ENCODE measurements at regions not wholly inside any gene's neighbourhood (a gene's known extent, or its start where the extent isn't known, plus 50 kb on each side); places are given as distances from the start of the nearest gene placed in this dataset.

GRCh38 chr16:9679213-9679767 is 502.9 kb downstream of the GRIN2A start:
- no peak for DNase-seq (ENCODE audit: low read depth)

GRCh38 chr16:9680019-9680655 is 502.1 kb downstream of the GRIN2A start:
- DNase-seq (ENCODE audit: low read depth): no peak

GRCh38 chr16:9680968-9681367 is 501.3 kb downstream of the GRIN2A start:
- DNase-seq (ENCODE audit: low read depth): no peak

- DNase-seq (ENCODE audit: low read depth): no peak
These were observed 500.7 kb downstream of the GRIN2A start for GRCh38 chr16:9681508-9681907.

GRCh38 chr16:9682320-9682719 is 499.9 kb downstream of the GRIN2A start:
- DNase-seq (ENCODE audit: low read depth): no peak

GRCh38 chr16:9683677-9684076 is 498.6 kb downstream of the GRIN2A start:
- DNase-seq (ENCODE audit: low read depth): no peak

GRCh38 chr16:9687737-9688319 is 494.4 kb downstream of the GRIN2A start:
- DNase-seq (ENCODE audit: low read depth): no peak

GRCh38 chr16:9689597-9689996 is 492.6 kb downstream of the GRIN2A start:
- DNase-seq (ENCODE audit: low read depth): no peak

- DNase-seq (ENCODE audit: low read depth): no peak
These were observed 487.1 kb downstream of the GRIN2A start for GRCh38 chr16:9695152-9695551.
